GM23338 (cell line): ENCODE measurements at regions not wholly inside any gene's neighbourhood (a gene's known extent, or its start where the extent isn't known, plus 50 kb on each side); places are given as distances from the start of the nearest gene placed in this dataset.

Experiments used
- ATAC-seq: fragments of 200-7000 bp; cut with Tn5 transposase; 3 replicates; pipeline ENCODE4 v1.9.1; 2020
- DNase-seq: peaks from one replicate; pipeline ENCODE4 v3.0.0-alpha.2; 2015; ENCODE audit warnings: low spot score
- H2AFZ ChIP-seq: fragments of 200-600 bp; sonication (generic); 2 replicates; pipeline ENCODE4 v1.8.0; 2016; ENCODE audit warnings: antibody characterized with exemption, mild to moderate bottlenecking, moderate library complexity
- H3F3A ChIP-seq: fragments of 200-600 bp; sonication (generic); replicated peaks from 2 replicates; pipeline ENCODE4 v1.8.0; 2017; ENCODE audit warnings: antibody characterized with exemption, mixed run types, low read depth
- H3K27ac ChIP-seq: fragments of 200-600 bp; sonication (generic); 2 replicates; pipeline ENCODE4 v1.6.1; 2016; ENCODE audit warnings: low read depth
- H3K27me3 ChIP-seq: fragments of 200-600 bp; sonication (generic); 2 replicates; pipeline ENCODE4 v1.8.0; 2016; ENCODE audit warnings: mild to moderate bottlenecking, mixed run types, moderate library complexity; ENCODE audit not compliant: insufficient read depth
- H3K36me3 ChIP-seq: fragments of 200-600 bp; sonication (generic); 2 replicates; pipeline ENCODE4 v1.8.0; 2016; ENCODE audit warnings: mild to moderate bottlenecking; ENCODE audit not compliant: insufficient read depth
- H3K4me1 ChIP-seq: fragments of 200-600 bp; sonication (generic); 2 replicates; pipeline ENCODE4 v1.8.0; 2016; ENCODE audit warnings: mild to moderate bottlenecking, moderate library complexity; ENCODE audit not compliant: insufficient read depth
- H3K4me2 ChIP-seq: fragments of 200-600 bp; sonication (generic); 2 replicates; pipeline ENCODE4 v1.7.1; 2017; ENCODE audit warnings: mixed run types
- H3K4me3 ChIP-seq: fragments of 200-600 bp; sonication (generic); 2 replicates; pipeline ENCODE4 v1.6.1; 2016; ENCODE audit warnings: mixed run types
- H3K79me2 ChIP-seq: fragments of 200-600 bp; sonication (generic); replicated peaks from 2 replicates; pipeline ENCODE4 v1.8.0; 2017; ENCODE audit warnings: mild to moderate bottlenecking; ENCODE audit not compliant: insufficient read depth
- H3K9me2 ChIP-seq: fragments of 200-600 bp; sonication (generic); 2 replicates; pipeline ENCODE4 v1.8.0; 2017; ENCODE audit not compliant: insufficient read depth
- H4K20me1 ChIP-seq: fragments of 200-600 bp; sonication (generic); replicated peaks from 2 replicates; pipeline ENCODE4 v1.8.0; 2017; ENCODE audit warnings: mild to moderate bottlenecking; ENCODE audit not compliant: insufficient read depth
- H3K27ac Mint-ChIP-seq: 2 replicates; pipeline ENCODE4 v1.8.0; 2020; ENCODE audit warnings: inconsistent platforms, mild to moderate bottlenecking, moderate library complexity, mixed read lengths
- H3K27me3 Mint-ChIP-seq: 3 replicates; pipeline ENCODE4 v1.8.0; 2022; ENCODE audit warnings: low read depth, mild to moderate bottlenecking, moderate library complexity, mixed read lengths, inconsistent platforms; ENCODE audit not compliant: insufficient read depth, poor library complexity
- H3K36me3 Mint-ChIP-seq: 3 replicates; pipeline ENCODE4 v1.8.0; 2021; ENCODE audit warnings: low read depth, mild to moderate bottlenecking, inconsistent platforms, moderate library complexity, mixed read lengths
- H3K4me1 Mint-ChIP-seq: 3 replicates; pipeline ENCODE4 v1.8.0; 2020; ENCODE audit warnings: mild to moderate bottlenecking, inconsistent platforms, mixed read lengths
- H3K4me3 Mint-ChIP-seq: 3 replicates; pipeline ENCODE4 v1.8.0; 2021; ENCODE audit warnings: moderate library complexity, mild to moderate bottlenecking, inconsistent platforms, mixed read lengths
- H3K9me3 Mint-ChIP-seq: 3 replicates; pipeline ENCODE4 v1.8.0; 2020; ENCODE audit warnings: moderate library complexity, mild to moderate bottlenecking, inconsistent platforms, mixed read lengths
- CREB1 ChIP-seq: fragments of 250-450 bp; sonication (Bioruptor Pico); IDR thresholded peaks from 2 replicates; pipeline ENCODE4 v1.5.0; 2020; ENCODE audit warnings: low read depth, mild to moderate bottlenecking, moderate library complexity
- EZH2 ChIP-seq: fragments of 200-600 bp; sonication (generic); IDR thresholded peaks from one replicate; pipeline ENCODE4 v1.8.0; 2017; ENCODE audit warnings: antibody characterized with exemption, mild to moderate bottlenecking, low read depth; ENCODE audit not compliant: unreplicated experiment
- EZH2phosphoT487 ChIP-seq: fragments of 200-600 bp; sonication (generic); IDR thresholded peaks from one replicate; pipeline ENCODE4 v1.8.1; 2018; ENCODE audit warnings: antibody characterized with exemption; ENCODE audit not compliant: unreplicated experiment
- JUNB ChIP-seq: IDR thresholded peaks from one replicate; pipeline ENCODE4 v1.6.1; 2016; ENCODE audit warnings: antibody characterized with exemption; ENCODE audit not compliant: unreplicated experiment
- POLR2AphosphoS5 ChIP-seq: IDR thresholded peaks from 2 replicates; pipeline ENCODE4 v1.6.1; 2016; ENCODE audit warnings: antibody characterized with exemption, low read depth
- ZNF114 ChIP-seq: fragments of 250-450 bp; sonication (Bioruptor Pico); IDR thresholded peaks from 2 replicates; pipeline ENCODE4 v1.5.0; 2020; ENCODE audit warnings: mild to moderate bottlenecking, moderate library complexity
- ZNF331 ChIP-seq: fragments of 250-450 bp; sonication (Bioruptor Pico); IDR thresholded peaks from 2 replicates; pipeline ENCODE4 v1.5.0; 2020; ENCODE audit warnings: low read depth, mild to moderate bottlenecking, moderate library complexity
- TF ChIP-seq, protein P1 (sequence below): IDR thresholded peaks from 2 replicates; pipeline ENCODE4 v1.6.1; 2016; ENCODE audit warnings: antibody characterized with exemption
- TF ChIP-seq, protein P2 (sequence below): IDR thresholded peaks from one replicate; pipeline ENCODE4 v1.6.1; 2018; ENCODE audit warnings: antibody characterized with exemption; ENCODE audit not compliant: unreplicated experiment

DNA sequence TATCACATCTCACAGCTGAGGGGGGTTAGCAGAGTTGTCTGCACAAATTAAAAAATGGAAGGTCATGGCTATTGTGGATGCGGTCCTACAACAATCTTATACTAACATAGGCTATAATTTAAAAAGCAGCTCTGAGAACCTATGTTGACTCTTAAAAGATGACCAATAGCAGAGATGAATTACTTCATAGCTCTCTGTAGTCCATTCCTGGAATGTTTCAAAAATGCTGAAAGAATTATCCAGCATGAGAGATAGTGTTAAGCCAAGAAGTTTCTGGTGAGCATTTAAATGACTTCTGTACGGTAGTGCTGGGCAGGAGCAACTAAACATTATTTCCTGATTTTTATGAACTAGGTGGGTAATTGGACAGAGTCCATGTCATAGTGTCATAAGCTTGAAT, 218.2 kb upstream of the NUDT12 start:
- no peak for DNase-seq
- H3K4me1 Mint-ChIP-seq: no peaks in the 10 kb centered on the region

DNA sequence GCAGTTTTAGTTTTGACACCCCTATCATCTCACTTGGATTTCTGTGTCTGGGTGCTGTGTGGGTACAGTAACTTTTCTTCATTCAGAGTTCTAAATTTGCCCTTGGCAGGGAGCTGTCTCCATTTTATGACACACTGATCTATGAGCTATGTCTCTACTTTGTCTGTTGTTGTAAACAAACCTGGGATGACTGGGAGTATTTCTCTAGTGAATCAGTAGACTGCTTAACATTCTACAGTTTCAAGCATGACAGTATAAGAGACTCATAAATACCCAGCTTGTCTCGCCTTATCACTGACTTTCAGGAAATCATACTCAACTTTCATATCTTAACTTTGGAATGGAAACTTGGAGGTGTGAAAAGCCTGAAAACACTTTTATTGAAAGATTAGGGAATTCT, 212.1 kb upstream of the NUDT12 start:
- Histone ChIP-seq H3K4me1 (no peaks in the 10 kb centered on the region), H3K27ac (no peak overlapping the region), H2AFZ (no peak overlapping the region), H3K36me3 (no peaks in the 10 kb centered on the region), H3K4me2 (no peak overlapping the region), H3K9me2 (no peaks in the 10 kb centered on the region; the same call in 1 of the 2 replicates), H3K4me3 (no peak overlapping the region), H3K27me3 (no peaks in the 10 kb centered on the region), H3K79me2 (no peaks in the 10 kb centered on the region), H3F3A (no peaks in the 10 kb centered on the region), H4K20me1 (no peaks in the 10 kb centered on the region)
- H3K4me1 Mint-ChIP-seq: no peaks in the 10 kb centered on the region
- H3K9me3 Mint-ChIP-seq: peaks cover 12% of the 10 kb centered on the region; the same call in 2 of the 3 replicates
- H3K36me3 Mint-ChIP-seq: peaks cover 6% of the 10 kb centered on the region; the same call in 2 of the 3 replicates
- no peak overlapping the region for H3K4me3 Mint-ChIP-seq
- H3K27me3 Mint-ChIP-seq: no peaks in the 10 kb centered on the region
- no peak for ATAC-seq
- no peak overlapping the region for H3K27ac Mint-ChIP-seq
- DNase-seq: no peak
- TF ChIP-seq POLR2AphosphoS5 (no peak), EZH2 (no peak), JUNB (no peak), ZNF114 (CRISPR knock-in tag) (no peak), ZNF331 (no peak), CREB1 (no peak)
- TF ChIP-seq, protein P1, sequence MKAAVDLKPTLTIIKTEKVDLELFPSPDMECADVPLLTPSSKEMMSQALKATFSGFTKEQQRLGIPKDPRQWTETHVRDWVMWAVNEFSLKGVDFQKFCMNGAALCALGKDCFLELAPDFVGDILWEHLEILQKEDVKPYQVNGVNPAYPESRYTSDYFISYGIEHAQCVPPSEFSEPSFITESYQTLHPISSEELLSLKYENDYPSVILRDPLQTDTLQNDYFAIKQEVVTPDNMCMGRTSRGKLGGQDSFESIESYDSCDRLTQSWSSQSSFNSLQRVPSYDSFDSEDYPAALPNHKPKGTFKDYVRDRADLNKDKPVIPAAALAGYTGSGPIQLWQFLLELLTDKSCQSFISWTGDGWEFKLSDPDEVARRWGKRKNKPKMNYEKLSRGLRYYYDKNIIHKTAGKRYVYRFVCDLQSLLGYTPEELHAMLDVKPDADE: no peak
- TF ChIP-seq, protein P2, sequence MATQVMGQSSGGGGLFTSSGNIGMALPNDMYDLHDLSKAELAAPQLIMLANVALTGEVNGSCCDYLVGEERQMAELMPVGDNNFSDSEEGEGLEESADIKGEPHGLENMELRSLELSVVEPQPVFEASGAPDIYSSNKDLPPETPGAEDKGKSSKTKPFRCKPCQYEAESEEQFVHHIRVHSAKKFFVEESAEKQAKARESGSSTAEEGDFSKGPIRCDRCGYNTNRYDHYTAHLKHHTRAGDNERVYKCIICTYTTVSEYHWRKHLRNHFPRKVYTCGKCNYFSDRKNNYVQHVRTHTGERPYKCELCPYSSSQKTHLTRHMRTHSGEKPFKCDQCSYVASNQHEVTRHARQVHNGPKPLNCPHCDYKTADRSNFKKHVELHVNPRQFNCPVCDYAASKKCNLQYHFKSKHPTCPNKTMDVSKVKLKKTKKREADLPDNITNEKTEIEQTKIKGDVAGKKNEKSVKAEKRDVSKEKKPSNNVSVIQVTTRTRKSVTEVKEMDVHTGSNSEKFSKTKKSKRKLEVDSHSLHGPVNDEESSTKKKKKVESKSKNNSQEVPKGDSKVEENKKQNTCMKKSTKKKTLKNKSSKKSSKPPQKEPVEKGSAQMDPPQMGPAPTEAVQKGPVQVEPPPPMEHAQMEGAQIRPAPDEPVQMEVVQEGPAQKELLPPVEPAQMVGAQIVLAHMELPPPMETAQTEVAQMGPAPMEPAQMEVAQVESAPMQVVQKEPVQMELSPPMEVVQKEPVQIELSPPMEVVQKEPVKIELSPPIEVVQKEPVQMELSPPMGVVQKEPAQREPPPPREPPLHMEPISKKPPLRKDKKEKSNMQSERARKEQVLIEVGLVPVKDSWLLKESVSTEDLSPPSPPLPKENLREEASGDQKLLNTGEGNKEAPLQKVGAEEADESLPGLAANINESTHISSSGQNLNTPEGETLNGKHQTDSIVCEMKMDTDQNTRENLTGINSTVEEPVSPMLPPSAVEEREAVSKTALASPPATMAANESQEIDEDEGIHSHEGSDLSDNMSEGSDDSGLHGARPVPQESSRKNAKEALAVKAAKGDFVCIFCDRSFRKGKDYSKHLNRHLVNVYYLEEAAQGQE: no peak

More for the DNA sequence above, 218.2 kb upstream of the NUDT12 start:
- Histone ChIP-seq H4K20me1 (no peaks in the 10 kb centered on the region), H3K4me3 (no peak overlapping the region), H3K4me1 (no peaks in the 10 kb centered on the region), H2AFZ (no peak overlapping the region), H3K36me3 (no peaks in the 10 kb centered on the region), H3K27me3 (no peaks in the 10 kb centered on the region), H3F3A (no peaks in the 10 kb centered on the region), H3K27ac (no peak overlapping the region), H3K79me2 (no peaks in the 10 kb centered on the region), H3K4me2 (no peak overlapping the region), H3K9me2 (no peaks in the 10 kb centered on the region)
- Mint-ChIP-seq H3K27me3 (no peaks in the 10 kb centered on the region), H3K9me3 (peaks cover 8% of the 10 kb centered on the region; the same call in 2 of the 3 replicates), H3K36me3 (peaks cover 3% of the 10 kb centered on the region; the same call in 1 of the 3 replicates), H3K27ac (no peak overlapping the region), H3K4me3 (no peak overlapping the region)
- ATAC-seq: no peak
- TF ChIP-seq, protein P2: no peak
- TF ChIP-seq POLR2AphosphoS5 (no peak), CREB1 (no peak), ZNF114 (CRISPR knock-in tag) (no peak), JUNB (no peak), ZNF331 (no peak), EZH2phosphoT487 (no peak), EZH2 (no peak)
